PC-3 (cell line): ENCODE measurements at regions not wholly inside any gene's neighbourhood (a gene's known extent, or its start where the extent isn't known, plus 50 kb on each side); places are given as distances from the start of the nearest gene placed in this dataset.

Experiments used
- ATAC-seq: fragments of 200-7000 bp; cut with Tn5 transposase; 2 replicates; pipeline ENCODE4 v1.9.1; 2020; ENCODE audit warnings: mild to moderate bottlenecking, moderate library complexity
- BruUV-seq: library from RNA; stranded (reverse); fragments of 400-500 nt; replicated peaks from 2 replicates; lab custom pipeline; 2021; lab: Mats Ljungman, UMichigan
- CTCF ChIA-PET: fragments of 300-600 bp; sonication (Branson Sonifier 250); formaldehyde crosslinking; loops from one replicate; lab custom pipeline; 2022; ENCODE audit warnings: antibody characterized with exemption; lab: Charles Lee
- POLR2A ChIA-PET: fragments of 300-600 bp; sonication (Branson Sonifier 250); formaldehyde crosslinking; loops from one replicate; lab custom pipeline; 2022; ENCODE audit warnings: antibody characterized with exemption; ENCODE audit not compliant: unreplicated experiment; lab: Charles Lee
- DNase-seq: peaks from one replicate; pipeline ENCODE4 v3.0.0-alpha.2; 2015
- H2AFZ ChIP-seq: fragments of 300-600 bp; sonication (generic); 2 replicates; pipeline ENCODE4 v1.6.0; 2016; ENCODE audit warnings: antibody characterized with exemption, low read length
- H3F3A ChIP-seq: fragments of 300-600 bp; sonication (generic); one replicate; pipeline ENCODE4 v1.6.0; 2017; ENCODE audit warnings: antibody characterized with exemption, low read length, control low read depth, mild to moderate bottlenecking; ENCODE audit not compliant: unreplicated experiment
- H3K27ac ChIP-seq: fragments of 300-600 bp; sonication (generic); 2 replicates; pipeline ENCODE4 v1.5.1; 2016; ENCODE audit warnings: mild to moderate bottlenecking, low read length
- H3K27me3 ChIP-seq: fragments of 300-600 bp; sonication (generic); 2 replicates; pipeline ENCODE4 v1.6.1; 2016; ENCODE audit warnings: low read length, mixed read lengths
- H3K36me3 ChIP-seq: fragments of 300-600 bp; sonication (generic); 2 replicates; pipeline ENCODE4 v1.6.1; 2016; ENCODE audit warnings: low read depth, mixed run types, low read length, mixed read lengths
- H3K4me1 ChIP-seq: fragments of 300-600 bp; sonication (generic); 2 replicates; pipeline ENCODE4 v1.5.1; 2016; ENCODE audit warnings: low read length; ENCODE audit not compliant: insufficient read depth
- H3K4me2 ChIP-seq: fragments of 300-600 bp; sonication (generic); 2 replicates; pipeline ENCODE4 v1.6.0; 2016; ENCODE audit warnings: low read length
- H3K4me3 ChIP-seq: fragments of 300-600 bp; sonication (generic); 2 replicates; pipeline ENCODE4 v1.5.1; 2016; ENCODE audit warnings: mild to moderate bottlenecking, low read length, mixed read lengths
- H3K79me2 ChIP-seq: fragments of 300-600 bp; sonication (generic); 2 replicates; pipeline ENCODE4 v1.6.1; 2017; ENCODE audit warnings: low read length, mixed read lengths
- H3K9ac ChIP-seq: fragments of 300-600 bp; sonication (generic); 2 replicates; pipeline ENCODE4 v1.6.0; 2016; ENCODE audit warnings: mild to moderate bottlenecking, low read length
- H3K9me2 ChIP-seq: fragments of 300-600 bp; sonication (generic); replicated peaks from 2 replicates; pipeline ENCODE4 v1.6.1; 2016; ENCODE audit warnings: mixed run types, low read length, mixed read lengths
- H3K9me3 ChIP-seq: fragments of 300-600 bp; sonication (generic); 2 replicates; pipeline ENCODE4 v1.6.1; 2016; ENCODE audit warnings: low read length, mixed read lengths
- H4K20me1 ChIP-seq: fragments of 300-600 bp; sonication (generic); 2 replicates; pipeline ENCODE4 v1.6.1; 2016; ENCODE audit warnings: low read length, mixed read lengths
- CTCF ChIP-seq: fragments of 300-600 bp; sonication (generic); conservative IDR thresholded peaks from 2 replicates; pipeline ENCODE4 v1.5.1; 2017; ENCODE audit warnings: antibody characterized with exemption, low read depth, mild to moderate bottlenecking, low read length
- EZH2 ChIP-seq: fragments of 300-600 bp; sonication (generic); IDR thresholded peaks from one replicate; pipeline ENCODE4 v1.6.1; 2017; ENCODE audit warnings: antibody characterized with exemption, mild to moderate bottlenecking, low read length; ENCODE audit not compliant: unreplicated experiment
- EZH2phosphoT487 ChIP-seq: fragments of 300-600 bp; sonication (generic); IDR thresholded peaks from 2 replicates; pipeline ENCODE4 v1.6.1; 2018; ENCODE audit warnings: mild to moderate bottlenecking, antibody characterized with exemption, low read length, borderline replicate concordance
- intact Hi-C: fragments of 100-400 bp; cut with micrococcal nuclease; formaldehyde crosslinking; loops from 2 replicates; pipeline ENCODE4 v1.9.0; 2023

DNA sequence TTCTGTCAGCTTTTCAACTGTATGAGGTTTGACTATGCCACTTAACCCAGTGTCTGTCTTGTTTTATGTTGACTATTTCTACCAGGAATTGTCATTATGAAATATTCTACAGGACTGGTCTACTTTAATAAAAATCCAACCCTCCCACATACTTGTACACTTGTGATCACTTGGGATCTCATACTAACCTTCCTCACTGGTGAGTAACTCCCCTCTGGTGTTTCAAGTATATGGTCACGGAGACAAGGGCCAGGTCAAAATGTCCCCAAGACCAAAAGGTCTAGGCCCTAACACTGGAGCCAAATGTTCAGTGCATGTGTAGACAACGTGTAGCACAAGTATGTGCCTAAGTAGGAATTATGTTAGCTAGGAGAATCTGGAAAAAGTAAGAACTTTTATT lies 122.7 kb upstream of the TJP1 start:
- Histone ChIP-seq H3K4me3 (no peak overlapping the region), H3F3A (no peaks in the 10 kb centered on the region), H3K27me3 (no peaks in the 10 kb centered on the region), H3K27ac (no peak overlapping the region), H3K9me2 (no peaks in the 10 kb centered on the region), H3K4me1 (no peaks in the 10 kb centered on the region), H3K9ac (no peak overlapping the region), H4K20me1 (no peaks in the 10 kb centered on the region), H3K79me2 (no peaks in the 10 kb centered on the region), H3K9me3 (no peaks in the 10 kb centered on the region), H3K4me2 (no peak overlapping the region), H3K36me3 (no peaks in the 10 kb centered on the region), H2AFZ (no peak overlapping the region)
- CTCF ChIA-PET, result no interaction called here
- ATAC-seq (no peak), DNase-seq (no peak)
- TF ChIP-seq EZH2phosphoT487 (no peak), CTCF (no peak), EZH2 (no peak)
- POLR2A ChIA-PET, result no interaction called here
- no TSS peak for BruUV-seq
- intact Hi-C loops, result loop anchor here (5.0 kb wide), 1 partner anchor 77 kb away; no protein-coding TSS in a partner anchor

- Histone ChIP-seq H3K36me3 (no peaks in the 10 kb centered on the region), H3K79me2 (no peaks in the 10 kb centered on the region), H3K9ac (no peak overlapping the region), H3K4me2 (no peak overlapping the region), H3K4me3 (no peak overlapping the region), H4K20me1 (no peaks in the 10 kb centered on the region), H3K9me3 (no peaks in the 10 kb centered on the region), H2AFZ (no peak overlapping the region), H3F3A (peaks cover 9% of the 10 kb centered on the region), H3K27ac (no peak overlapping the region), H3K9me2 (no peaks in the 10 kb centered on the region), H3K4me1 (peaks cover 17% of the 10 kb centered on the region), H3K27me3 (no peaks in the 10 kb centered on the region)
- POLR2A ChIA-PET, result no interaction called here
- intact Hi-C loops, result loop anchor here (1.0 to 5.0 kb wide), 2 partner anchors 80 to 88 kb away; no protein-coding TSS in a partner anchor
- no peak for ATAC-seq
- no TSS peak for BruUV-seq
- CTCF ChIA-PET, result interaction anchor here (0.5 to 1.0 kb wide), 4 partner anchors 13 to 136 kb away, joined by 3 to 8 read pairs (median 4); no protein-coding TSS in a partner anchor
- TF ChIP-seq EZH2phosphoT487 (no peak), EZH2 (no peak), CTCF (no peak)
- no peak for DNase-seq
These were observed 120.3 kb upstream of the TJP1 start for GRCh38 chr15:29942548-29942947.

GRCh38 chr15:29942143-29942542 lies 119.9 kb upstream of the TJP1 start:
- no peak overlapping the region for H3K4me3 ChIP-seq
- POLR2A ChIA-PET, result no interaction called here
- H3K9me2 ChIP-seq, result no peaks in the 10 kb centered on the region
- H3K27me3 ChIP-seq, result no peaks in the 10 kb centered on the region
- no peak overlapping the region for H3K9ac ChIP-seq
- CTCF ChIA-PET, result interaction anchor here (0.5 to 1.0 kb wide), 4 partner anchors 13 to 135 kb away, joined by 3 to 8 read pairs (median 4); no protein-coding TSS in a partner anchor
- no peak overlapping the region for H2AFZ ChIP-seq
- peaks cover 12% of the 10 kb centered on the region for H3F3A ChIP-seq
- intact Hi-C loops, result loop anchor here (1.0 to 5.0 kb wide), 2 partner anchors 80 to 88 kb away; no protein-coding TSS in a partner anchor
- ATAC-seq (no peak), DNase-seq (peak; percentile 35)
- BruUV-seq, result no TSS peak
- no peaks in the 10 kb centered on the region for H3K79me2 ChIP-seq
- no peak overlapping the region for H3K4me2 ChIP-seq
- no peaks in the 10 kb centered on the region for H4K20me1 ChIP-seq
- TF ChIP-seq CTCF (peak; percentile 62), EZH2phosphoT487 (no peak)
- H3K36me3 ChIP-seq, result no peaks in the 10 kb centered on the region
- H3K9me3 ChIP-seq, result no peaks in the 10 kb centered on the region
- no peak overlapping the region for H3K27ac ChIP-seq
- H3K4me1 ChIP-seq, result peaks cover 21% of the 10 kb centered on the region
